ENCODE measurements at regions not wholly inside any gene's neighbourhood (a gene's known extent, or its start where the extent isn't known, plus 50 kb on each side); places are given as distances from the start of the nearest gene placed in this dataset.

- Histone ChIP-seq H3K4me3 (ENCODE audit: low read depth, low read length) (peak overlapping the region; percentile 26), H3K36me3 (replicated peaks) (no peaks in the 10 kb centered on the region), H3K27me3 (replicated peaks) (no peaks in the 10 kb centered on the region), H3K27ac (no peak overlapping the region)
- in situ Hi-C loops (cut with HindIII; ENCODE audit: low pct_ligation_motif_present, low sequenced_read_pairs): no loop called here
- TF ChIP-seq CTCF (IDR thresholded peaks at IDR 0.05; ENCODE audit: low read depth, low read length, missing control alignments): no peak
- DNase-seq: no peak
Measured at GRCh38 chr16:85170066-85170491, 57.8 kb upstream of the CIBAR2 start.

GRCh38 chr16:85170590-85171003, 58.3 kb upstream of the CIBAR2 start:
- in situ Hi-C loops (cut with HindIII; ENCODE audit: low pct_ligation_motif_present, low sequenced_read_pairs): no loop called here
- no peaks in the 10 kb centered on the region for H3K27me3 ChIP-seq (replicated peaks)
- no peak for TF ChIP-seq CTCF (IDR thresholded peaks at IDR 0.05; ENCODE audit: low read depth, low read length, missing control alignments)
- H3K36me3 ChIP-seq (replicated peaks): no peaks in the 10 kb centered on the region
- H3K27ac ChIP-seq: no peak overlapping the region
- no peak for DNase-seq
- H3K4me3 ChIP-seq (ENCODE audit: low read depth, low read length): peak overlapping the region; percentile 26

GRCh38 chr16:85171004-85171758, 58.9 kb upstream of the CIBAR2 start:
- peak overlapping the region; percentile 48 for H3K4me3 ChIP-seq (ENCODE audit: low read depth, low read length)

GRCh38 chr16:85171759-85172454, 59.6 kb upstream of the CIBAR2 start:
- no peaks in the 10 kb centered on the region for H3K27me3 ChIP-seq (replicated peaks)
- H3K4me3 ChIP-seq (ENCODE audit: low read depth, low read length): peak overlapping the region; percentile 48
- H3K36me3 ChIP-seq (replicated peaks): no peaks in the 10 kb centered on the region
- no peak for TF ChIP-seq CTCF (IDR thresholded peaks at IDR 0.05; ENCODE audit: low read depth, low read length, missing control alignments)
- DNase-seq: no peak
- in situ Hi-C loops (cut with HindIII; ENCODE audit: low pct_ligation_motif_present, low sequenced_read_pairs): no loop called here
- peak overlapping the region; percentile 78 for H3K27ac ChIP-seq

More at GRCh38 chr16:85171004-85171758, 58.9 kb upstream of the CIBAR2 start:
- H3K36me3 ChIP-seq (replicated peaks): no peaks in the 10 kb centered on the region
- no peak for DNase-seq
- in situ Hi-C loops (cut with HindIII; ENCODE audit: low pct_ligation_motif_present, low sequenced_read_pairs): no loop called here
- no peaks in the 10 kb centered on the region for H3K27me3 ChIP-seq (replicated peaks)
- no peak overlapping the region for H3K27ac ChIP-seq
- TF ChIP-seq CTCF (IDR thresholded peaks at IDR 0.05; ENCODE audit: low read depth, low read length, missing control alignments): no peak

- H3K36me3 ChIP-seq (replicated peaks): peaks cover 2% of the 10 kb centered on the region
- H3K27me3 ChIP-seq (replicated peaks): no peaks in the 10 kb centered on the region
- H3K27ac ChIP-seq: peak overlapping the region; percentile 78
- TF ChIP-seq CTCF (IDR thresholded peaks at IDR 0.05; ENCODE audit: low read depth, low read length, missing control alignments): peak; percentile 34
- H3K4me3 ChIP-seq (ENCODE audit: low read depth, low read length): peak overlapping the region; percentile 48
- no peak for DNase-seq
- in situ Hi-C loops (cut with HindIII; ENCODE audit: low pct_ligation_motif_present, low sequenced_read_pairs): no loop called here
Measured at GRCh38 chr16:85172455-85173145, 60.3 kb upstream of the CIBAR2 start.
